DMS153 treated with DMSO at 0.1 percent for 48 hours (cell line): ENCODE measurements at regions not wholly inside any gene's neighbourhood (a gene's known extent, or its start where the extent isn't known, plus 50 kb on each side); places are given as distances from the start of the nearest gene placed in this dataset.

Experiments
- DNase-seq: peaks from one replicate; lab custom pipeline; 2025; ENCODE audit not compliant: unreplicated experiment; lab: John Stamatoyannopoulos, UW

DNA sequence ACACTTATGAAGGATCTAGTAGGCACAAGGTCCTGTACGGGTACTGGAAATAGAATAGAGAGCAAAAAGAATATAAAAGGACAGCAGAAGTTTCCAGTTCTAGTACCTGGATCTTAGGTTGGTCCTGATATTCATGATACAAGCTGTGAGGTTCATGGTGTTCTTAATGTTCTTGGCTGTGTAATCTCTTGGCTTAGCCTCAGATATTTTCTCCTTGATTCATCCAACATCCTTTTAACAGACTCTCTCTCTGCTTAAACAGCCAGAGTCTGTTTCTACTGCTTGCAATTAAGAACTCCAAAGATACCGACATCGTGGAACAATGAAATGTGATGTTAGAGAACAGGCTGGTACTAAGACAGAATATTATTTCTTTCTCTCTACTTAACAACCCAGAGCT, 49.9 kb downstream of the CNTN3 start:
- no peak for DNase-seq

DNA sequence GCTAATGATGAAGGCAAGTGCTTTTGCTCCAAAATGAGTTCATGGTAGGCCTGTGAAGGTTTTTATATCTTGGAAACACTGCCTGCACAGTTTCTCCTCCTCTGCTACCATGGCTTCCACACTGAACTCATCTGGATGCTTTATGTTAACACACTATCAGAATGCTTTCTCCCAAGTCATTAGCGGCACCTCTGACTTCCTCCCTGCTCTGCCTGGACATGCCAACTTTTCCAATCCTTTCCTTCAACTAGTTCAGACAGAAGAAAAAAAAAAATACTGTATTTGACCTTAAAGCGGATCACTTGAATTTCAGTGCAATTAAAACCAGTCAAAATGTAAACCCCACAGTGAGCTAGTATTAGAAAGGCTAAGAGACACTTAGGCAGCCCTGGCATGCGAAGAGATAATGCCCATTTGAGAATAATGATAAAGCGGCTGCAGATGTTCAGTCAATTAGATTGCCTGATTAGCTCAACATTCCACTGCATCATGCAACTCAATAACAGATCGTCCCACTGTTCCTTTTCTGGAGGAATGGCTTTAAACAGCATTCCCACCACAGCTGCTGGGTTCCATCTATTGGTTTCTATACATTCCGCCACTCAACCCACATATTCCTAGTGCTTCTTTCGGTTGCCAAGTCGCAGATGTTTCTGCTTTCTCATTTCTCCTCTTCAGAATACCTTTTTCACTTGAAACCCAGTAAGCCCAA, 51.7 kb downstream of the CNTN3 start:
- DNase-seq: no peak

DNA sequence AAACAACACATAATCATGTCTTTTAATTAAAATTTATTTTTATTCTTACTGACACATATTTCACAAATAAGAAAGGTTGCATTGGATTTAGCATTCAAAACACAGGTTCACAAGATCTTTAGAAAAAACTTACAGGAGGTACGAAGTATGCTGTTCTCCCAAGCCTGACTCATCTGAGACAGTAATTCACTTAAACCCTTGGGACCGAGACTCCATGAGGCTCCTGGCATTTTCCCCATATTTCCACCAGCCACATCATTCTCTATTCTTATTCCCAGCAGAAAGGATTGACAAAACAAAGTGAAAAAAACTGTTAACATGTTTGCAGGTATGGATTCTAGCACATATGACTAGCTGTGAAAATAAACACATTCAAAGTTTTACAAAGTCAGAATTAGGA, 52.6 kb downstream of the CNTN3 start:
- no peak for DNase-seq

DNA sequence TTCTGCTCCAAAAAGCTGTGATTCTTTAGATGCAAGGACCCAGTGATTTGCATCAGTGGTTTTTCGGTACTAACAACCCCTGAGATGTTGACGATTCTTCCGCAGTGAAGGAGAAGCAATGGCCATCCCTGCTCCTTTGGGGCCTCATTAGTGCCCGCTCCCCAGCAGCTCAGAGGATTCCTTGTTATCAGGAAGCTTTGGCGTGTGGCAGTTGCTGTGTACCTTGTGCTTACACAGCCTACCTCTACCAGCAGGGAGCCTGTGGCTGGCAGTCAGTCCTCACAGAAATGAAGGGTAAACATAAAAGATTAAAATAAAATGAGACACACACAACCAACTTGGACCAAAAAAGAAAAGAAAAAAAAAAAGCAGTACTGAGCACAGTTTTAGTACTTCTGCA, 55.2 kb downstream of the CNTN3 start:
- no peak for DNase-seq

DNA sequence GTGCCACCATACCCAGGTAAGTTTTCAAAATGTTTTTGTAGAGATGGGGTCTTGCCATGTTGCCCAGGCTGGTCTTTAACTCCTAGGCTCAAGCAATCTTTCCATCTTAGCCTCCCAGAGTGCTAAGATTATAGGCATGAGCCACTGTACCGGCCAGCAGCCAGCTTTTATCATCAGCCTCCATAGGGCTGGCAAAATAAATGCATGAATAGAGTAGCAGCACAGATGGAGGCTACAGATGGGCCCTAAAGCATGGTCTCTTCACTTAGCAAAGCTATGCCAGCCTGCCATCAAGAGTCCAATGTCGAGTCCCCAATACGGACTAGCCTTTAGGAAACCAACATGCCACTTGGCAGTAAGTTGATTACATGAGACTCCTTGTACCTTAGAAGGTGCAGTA, 63.8 kb downstream of the CNTN3 start:
- DNase-seq: no peak

DNA sequence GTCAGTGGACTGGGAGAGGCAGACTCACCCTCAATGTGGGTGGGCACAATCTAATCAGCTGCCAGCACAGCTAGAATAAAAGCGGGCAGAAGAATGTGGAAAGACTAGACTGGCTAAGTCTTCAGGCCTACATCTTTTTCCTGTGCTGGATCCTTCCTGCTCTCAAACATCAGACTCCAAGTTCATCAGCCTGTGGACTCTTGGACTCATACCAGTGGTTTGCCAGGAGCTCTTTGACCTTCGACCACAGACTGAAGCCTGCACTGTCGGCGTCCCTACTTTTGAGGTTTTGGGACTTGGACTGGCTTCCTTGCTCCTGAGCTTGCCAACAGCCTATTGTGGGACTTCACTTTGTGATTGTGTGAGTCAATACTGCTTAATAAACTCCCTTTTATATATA, 68.0 kb downstream of the CNTN3 start:
- DNase-seq: no peak

DNA sequence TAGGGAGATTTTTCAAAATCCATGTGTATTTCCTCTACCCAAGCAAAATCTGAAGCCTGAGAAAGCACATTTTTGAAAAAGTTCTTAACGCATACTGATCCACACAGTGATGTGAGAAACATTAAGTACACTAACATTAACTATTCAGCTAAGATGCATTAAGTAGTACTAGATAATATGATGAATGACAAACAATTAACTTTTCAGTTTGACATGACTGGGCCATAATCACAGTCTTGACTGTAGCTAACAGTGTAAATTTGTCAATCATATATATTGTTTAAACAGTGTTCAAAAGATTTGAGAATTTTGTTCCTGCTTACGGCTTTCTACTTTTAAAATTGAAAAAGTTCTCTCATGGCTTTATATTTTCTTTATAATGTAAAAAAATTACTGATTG, 72.0 kb downstream of the CNTN3 start:
- DNase-seq: no peak

DNA sequence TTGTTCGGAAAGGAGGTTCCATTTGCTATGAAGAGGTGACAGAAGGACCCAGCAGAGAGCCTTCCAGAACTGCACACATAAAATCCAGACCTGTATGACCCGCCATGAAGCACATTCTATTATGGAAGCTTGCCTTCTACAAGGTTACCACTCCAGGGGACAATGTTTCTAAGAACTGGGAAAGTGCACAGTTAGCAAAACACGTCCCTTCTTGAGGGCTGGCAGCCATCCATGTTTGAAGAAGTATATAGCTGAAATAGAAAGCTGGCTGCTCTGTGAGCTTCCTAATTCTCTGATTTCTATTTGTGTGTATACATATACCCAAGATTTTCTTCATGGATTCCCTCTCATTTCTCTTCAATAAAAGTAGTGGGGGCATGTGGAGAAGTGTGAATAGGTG, 74.6 kb downstream of the CNTN3 start:
- no peak for DNase-seq

DNA sequence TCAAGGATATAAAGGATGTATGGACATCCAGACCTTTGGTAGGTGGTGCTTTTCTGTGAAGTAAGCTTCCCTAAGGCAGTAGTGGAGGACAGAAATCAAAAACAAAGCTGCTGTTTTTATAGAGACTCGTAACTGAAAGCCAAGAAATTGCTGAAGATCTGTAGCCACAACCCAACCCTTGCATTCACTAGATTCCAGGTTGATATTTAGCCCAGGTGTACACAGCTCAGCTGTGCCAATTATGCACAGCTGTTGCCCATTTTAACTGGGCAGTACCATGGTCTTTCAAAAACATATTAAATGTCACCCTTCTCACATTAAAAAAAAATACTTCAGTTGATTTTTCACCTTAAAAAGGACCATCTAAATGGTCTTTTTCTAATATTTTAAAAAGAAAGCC, 75.8 kb downstream of the CNTN3 start:
- no peak for DNase-seq

DNA sequence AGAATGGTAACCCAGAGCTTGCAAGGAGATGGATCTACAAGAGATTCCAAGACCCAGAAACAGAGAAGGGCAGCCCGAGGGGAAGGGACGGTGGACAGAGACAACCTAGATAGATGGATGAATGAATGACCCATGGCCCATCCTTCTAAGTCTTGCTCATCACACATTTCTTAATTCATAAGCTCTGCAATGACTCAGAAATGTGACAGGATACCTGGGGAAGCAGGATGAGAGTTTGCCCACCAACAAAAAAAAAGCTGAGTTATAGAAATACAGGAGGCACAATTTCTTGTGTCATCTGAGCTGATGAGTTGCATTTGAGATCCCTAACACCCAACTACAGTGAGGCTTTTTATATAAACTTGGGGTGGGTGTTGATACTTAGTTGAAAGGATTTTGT, 76.6 kb downstream of the CNTN3 start:
- no peak for DNase-seq

DNA sequence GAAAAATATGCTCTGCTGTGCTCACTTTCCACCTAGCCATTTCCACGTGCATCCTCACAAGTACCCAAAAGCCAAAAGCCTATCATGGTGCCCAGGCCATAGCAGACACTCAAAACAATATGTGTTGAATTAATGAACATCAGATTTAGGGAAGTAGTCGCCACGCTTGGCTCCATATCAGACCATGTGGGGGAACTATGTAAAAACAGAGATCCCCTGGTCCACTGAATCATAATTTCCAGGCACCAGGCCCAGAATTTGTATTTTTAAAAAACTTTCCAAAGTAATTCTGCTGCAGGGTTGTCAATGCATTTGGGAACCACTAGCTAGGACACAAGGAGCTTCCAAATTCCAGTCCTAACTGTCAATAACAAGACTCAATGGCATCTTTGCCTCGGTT, 77.3 kb downstream of the CNTN3 start:
- no peak for DNase-seq

DNA sequence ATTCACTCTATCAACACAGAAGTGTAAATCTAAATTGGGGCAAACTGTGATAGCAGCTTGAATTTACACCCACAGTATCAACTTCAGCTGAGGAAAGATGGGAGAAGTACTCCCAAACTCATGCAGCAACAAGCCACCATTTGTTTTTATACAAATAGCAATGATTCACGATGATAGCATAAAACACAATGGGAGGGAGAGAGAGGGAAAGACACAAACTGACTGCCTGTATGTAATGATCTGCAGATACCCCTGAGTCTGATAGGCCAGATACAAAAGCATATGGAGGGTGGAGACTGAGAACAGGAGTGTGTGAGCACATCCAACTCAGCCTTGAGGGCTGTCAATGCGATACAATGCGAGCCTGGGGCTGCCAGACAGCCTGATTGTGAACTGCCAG, 79.2 kb downstream of the CNTN3 start:
- no peak for DNase-seq

DNA sequence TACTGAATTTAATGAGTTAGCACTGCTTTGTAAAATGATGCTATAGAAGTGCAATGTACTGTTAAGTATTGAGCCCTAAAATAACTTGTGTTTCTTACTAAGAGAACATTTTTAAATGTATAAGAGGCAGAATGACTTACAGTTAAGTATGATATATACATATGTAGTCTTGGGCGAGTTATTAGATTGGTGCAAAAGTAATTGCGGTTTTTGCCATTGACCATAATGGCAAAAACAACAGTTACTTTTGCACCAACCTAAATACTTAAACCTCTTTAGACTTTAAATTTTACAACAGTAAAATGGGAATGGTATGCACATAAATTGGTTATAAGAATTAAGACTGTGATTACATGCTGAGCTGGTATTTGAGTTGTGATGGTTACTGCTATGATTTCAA, 79.8 kb downstream of the CNTN3 start:
- DNase-seq: no peak

DNA sequence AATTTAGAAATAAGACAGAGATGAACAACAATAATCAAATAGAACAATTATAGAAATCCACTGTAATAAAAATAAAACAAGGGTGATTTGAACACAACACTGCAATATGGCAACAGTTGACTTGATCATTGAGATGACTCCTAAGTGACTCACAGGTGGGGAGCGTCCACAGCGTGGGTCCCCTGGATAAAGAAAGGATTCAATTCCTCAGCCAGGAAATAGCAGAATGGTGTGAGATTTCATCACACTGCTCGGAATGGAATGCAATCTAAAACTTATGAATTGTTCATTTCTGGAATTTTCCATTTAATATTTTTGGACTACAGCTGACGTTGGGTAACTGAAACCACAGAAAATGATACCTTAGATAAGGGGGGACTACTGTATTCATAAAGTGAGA, 82.0 kb downstream of the CNTN3 start:
- DNase-seq: no peak

DNA sequence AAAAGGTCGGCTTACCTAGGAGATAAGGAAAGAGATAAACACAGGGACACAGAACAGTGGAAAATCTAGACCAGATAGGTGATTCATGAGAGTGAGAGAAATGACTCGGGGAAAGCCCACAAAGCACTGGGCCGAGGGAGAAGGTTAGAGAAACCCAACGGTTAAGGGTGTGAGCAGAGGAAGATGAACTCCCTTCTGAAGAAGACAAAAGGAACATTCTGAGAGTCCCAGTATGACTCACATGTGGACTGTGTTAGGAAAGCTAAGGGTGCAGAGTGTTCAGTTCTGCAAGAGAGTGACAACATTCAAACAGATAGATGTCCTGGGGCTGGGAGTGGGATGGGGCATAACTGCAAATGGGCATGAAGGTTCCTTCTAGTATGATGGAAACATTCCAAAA, 83.0 kb downstream of the CNTN3 start:
- DNase-seq: no peak

DNA sequence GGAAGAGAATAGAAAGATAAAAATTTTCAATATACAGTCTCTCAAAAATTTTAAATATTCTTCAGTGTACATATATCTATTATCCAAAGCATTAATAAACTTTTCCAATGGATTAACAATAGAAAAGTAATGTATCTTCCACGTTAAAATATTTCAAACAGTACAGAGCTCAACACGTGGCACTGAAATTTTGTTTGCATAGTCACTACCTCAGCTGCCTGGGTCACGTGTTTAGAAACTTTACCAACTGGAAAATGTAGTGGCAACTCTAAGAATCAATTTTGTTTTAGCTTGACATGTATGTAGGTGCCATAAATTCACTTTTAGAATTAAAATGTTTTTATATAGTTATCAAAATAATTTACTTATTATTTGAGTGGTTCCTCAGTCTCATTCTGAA, 85.3 kb downstream of the CNTN3 start:
- DNase-seq: no peak

DNA sequence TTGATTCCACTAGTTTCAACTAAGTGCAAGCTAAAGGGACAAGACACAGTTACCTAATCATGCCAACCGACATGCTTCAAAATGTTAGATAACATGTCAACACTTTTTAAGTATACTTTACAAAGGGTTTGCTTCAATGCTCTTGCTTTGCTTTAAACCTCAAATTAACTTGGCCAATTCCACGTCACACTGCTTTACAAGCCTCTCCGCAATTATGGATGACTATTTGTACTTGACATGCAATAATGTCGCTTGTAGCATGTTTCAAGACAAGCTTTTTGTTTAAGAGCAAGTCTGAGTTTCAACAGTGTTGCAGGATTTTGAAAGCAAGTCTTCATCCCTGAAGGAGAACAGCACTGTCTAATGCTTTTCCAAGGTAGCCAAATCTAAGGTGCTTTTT, 86.9 kb downstream of the CNTN3 start:
- DNase-seq: no peak

DNA sequence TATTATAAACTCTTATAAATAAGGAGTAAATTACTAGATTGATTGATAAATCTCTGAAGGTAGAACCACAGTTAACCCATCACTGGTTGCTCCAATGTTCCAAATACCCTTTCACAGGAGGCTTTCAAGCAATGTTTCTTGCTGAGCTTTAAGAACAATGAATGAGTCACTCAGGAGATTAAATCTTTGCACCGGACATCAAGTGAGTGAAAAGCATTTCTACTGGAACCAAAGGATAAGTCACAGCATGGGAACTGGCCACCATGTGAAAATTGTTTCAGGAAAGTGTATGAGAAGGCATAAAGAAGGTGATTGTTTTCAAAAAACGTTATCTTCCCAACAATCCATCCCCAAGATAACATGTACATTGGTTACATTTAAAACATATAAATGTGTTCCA, 90.6 kb downstream of the CNTN3 start:
- no peak for DNase-seq

DNA sequence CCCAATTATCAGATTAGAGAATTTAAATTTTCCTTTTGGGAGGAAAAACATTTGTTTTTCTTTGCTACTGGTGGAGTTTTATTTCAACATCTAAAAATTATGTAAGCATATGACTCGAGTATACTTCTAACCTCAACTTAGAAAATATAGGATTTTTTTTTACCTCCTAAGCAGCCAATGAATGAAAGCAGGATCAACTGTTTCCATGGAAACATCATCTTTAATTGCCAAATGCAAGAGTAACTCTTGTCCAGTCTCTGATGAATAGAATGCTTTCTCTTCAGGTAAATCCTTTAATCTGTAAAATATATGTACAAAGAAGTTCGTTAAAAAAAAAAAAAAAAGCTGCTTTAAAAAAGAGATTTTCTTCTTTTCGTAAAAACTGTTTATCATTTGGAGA, 93.6 kb downstream of the CNTN3 start:
- DNase-seq: no peak

DNA sequence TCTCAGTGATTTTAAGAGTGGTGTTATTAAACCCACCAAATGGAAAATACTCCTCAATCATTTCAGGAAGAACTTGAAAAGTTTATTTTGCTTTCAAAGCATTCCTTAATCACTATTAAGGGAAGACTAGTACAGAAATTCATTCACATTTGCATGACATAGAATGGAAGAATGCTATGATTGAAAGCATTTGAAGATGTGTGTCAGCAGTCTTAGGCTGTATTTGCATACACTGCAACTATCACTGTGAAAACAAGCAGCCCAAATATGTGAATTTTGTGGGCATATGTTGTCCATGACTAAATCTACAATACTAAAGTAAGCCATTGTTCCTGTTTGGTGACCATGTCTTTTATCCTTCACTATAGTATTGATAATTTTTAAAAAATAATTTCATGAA, 95.8 kb downstream of the CNTN3 start:
- DNase-seq: no peak

DNA sequence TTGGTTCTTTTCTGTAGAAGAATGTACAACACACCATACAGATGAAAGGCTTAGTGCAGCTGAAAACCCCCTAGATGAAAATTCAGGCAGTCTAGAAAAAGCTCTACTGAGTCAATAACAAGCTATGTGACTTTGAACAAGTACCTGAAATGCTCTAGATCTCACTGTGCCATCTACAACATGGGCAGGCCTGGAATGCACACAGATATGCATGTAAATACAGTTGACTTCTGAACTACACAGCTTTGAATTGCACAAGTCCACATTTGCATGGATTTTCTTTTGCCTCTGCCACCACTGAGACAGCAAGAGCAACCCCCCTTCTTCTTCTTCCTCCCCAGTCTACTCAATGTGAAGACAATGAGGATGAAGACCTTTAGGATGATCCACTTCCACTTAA, 98.4 kb downstream of the CNTN3 start:
- DNase-seq: no peak

DNA sequence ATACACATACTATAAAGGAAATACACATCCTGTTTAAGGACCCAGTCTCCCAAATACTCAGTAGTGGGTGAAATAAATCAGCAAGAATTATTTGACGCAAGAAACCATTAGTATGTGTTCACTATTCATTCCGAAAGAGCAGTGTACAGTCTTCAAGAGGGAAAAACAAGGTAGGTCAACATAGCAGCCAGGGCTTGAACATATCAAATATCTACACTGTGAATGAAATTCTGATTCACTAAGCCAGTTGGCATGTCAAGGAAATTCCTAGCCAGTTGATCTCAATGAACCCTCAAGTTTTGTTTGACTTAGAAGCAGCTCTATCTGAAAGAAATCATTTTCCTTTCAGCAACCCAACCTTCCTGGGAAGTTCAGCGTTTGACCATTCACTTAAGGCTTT, 99.0 kb downstream of the CNTN3 start:
- DNase-seq: no peak

DNA sequence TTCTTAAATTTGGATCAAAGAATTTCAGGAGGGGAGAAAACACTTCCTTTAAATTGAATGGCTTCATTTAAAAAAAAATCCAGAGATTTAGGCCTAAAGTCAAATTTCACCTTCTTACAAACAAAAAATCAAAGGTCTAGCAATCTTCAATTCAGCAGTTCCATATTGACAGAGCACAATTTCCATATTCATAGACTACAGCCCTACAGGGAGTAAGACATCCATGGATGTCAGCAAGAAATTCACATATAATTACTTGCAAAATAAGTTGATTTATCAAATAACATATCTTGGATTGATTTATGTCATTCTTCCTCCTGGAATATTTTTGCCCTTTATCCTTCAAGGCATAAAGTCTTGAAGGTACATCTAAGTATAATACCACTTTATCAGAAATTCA, 103.4 kb downstream of the CNTN3 start:
- no peak for DNase-seq
